Suprapubic skin (tissue), 3 donors: ENCODE measurements at regions not wholly inside any gene's neighbourhood (a gene's known extent, or its start where the extent isn't known, plus 50 kb on each side); places are given as distances from the start of the nearest gene placed in this dataset.

Experiments
- CTCF ChIP-seq, 2 donors: fragments of 200-600 bp in 1 of 2; fragments of 450-650 bp in 1 of 2; sonication (generic) in 1 of 2; IDR thresholded peaks; one replicate each; pipeline ENCODE4 v1.5.1; 2016 to 2019; ENCODE audit warnings: antibody characterized with exemption in 2 of 2, mild to moderate bottlenecking in 1 of 2, moderate library complexity in 1 of 2
- EP300 ChIP-seq: sonication (generic); formaldehyde crosslinking; IDR thresholded peaks from one replicate; pipeline ENCODE4 v1.6.1; 2017; ENCODE audit warnings: antibody characterized with exemption
- POLR2A ChIP-seq, 2 donors: fragments of 450-650 bp; IDR thresholded peaks; one replicate each; pipeline ENCODE4 v1.6.1; 2017; ENCODE audit warnings: antibody characterized with exemption in 2 of 2, mild to moderate bottlenecking in 2 of 2, moderate library complexity in 2 of 2

- TF ChIP-seq POLR2A (IDR thresholded peaks at IDR 0.05) = no peak
- TF ChIP-seq EP300 = no peak
- TF ChIP-seq CTCF (IDR thresholded peaks at IDR 0.05) = no peak
Observed at GRCh38 chr4:36758312-36759178, 477.1 kb downstream of the DTHD1 start.
